ENCODE measurements at regions not wholly inside any gene's neighbourhood (a gene's known extent, or its start where the extent isn't known, plus 50 kb on each side); places are given as distances from the start of the nearest gene placed in this dataset.

GRCh38 chr2:217723981-217724380 is 278.8 kb downstream of the TNS1 start:
- no peak for TF ChIP-seq ZFX (IDR thresholded peaks at IDR 0.05; ENCODE audit: borderline replicate concordance)
- TF ChIP-seq, protein P1, sequence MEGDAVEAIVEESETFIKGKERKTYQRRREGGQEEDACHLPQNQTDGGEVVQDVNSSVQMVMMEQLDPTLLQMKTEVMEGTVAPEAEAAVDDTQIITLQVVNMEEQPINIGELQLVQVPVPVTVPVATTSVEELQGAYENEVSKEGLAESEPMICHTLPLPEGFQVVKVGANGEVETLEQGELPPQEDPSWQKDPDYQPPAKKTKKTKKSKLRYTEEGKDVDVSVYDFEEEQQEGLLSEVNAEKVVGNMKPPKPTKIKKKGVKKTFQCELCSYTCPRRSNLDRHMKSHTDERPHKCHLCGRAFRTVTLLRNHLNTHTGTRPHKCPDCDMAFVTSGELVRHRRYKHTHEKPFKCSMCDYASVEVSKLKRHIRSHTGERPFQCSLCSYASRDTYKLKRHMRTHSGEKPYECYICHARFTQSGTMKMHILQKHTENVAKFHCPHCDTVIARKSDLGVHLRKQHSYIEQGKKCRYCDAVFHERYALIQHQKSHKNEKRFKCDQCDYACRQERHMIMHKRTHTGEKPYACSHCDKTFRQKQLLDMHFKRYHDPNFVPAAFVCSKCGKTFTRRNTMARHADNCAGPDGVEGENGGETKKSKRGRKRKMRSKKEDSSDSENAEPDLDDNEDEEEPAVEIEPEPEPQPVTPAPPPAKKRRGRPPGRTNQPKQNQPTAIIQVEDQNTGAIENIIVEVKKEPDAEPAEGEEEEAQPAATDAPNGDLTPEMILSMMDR (IDR thresholded peaks at IDR 0.05) = no peak
- H3K27ac ChIP-seq = no peak overlapping the region

- TF ChIP-seq, protein P1 (IDR thresholded peaks at IDR 0.05) = no peak
- TF ChIP-seq ZFX (IDR thresholded peaks at IDR 0.05; ENCODE audit: borderline replicate concordance) = no peak
- H3K27ac ChIP-seq = no peak overlapping the region
These were observed 279.8 kb downstream of the TNS1 start for GRCh38 chr2:217722883-217723472.

GRCh38 chr2:217717646-217718045 is 285.1 kb downstream of the TNS1 start:
- H3K27ac ChIP-seq = no peak overlapping the region
- TF ChIP-seq ZFX (IDR thresholded peaks at IDR 0.05; ENCODE audit: borderline replicate concordance) = no peak
- TF ChIP-seq, protein P1 (IDR thresholded peaks at IDR 0.05) = no peak

DNA sequence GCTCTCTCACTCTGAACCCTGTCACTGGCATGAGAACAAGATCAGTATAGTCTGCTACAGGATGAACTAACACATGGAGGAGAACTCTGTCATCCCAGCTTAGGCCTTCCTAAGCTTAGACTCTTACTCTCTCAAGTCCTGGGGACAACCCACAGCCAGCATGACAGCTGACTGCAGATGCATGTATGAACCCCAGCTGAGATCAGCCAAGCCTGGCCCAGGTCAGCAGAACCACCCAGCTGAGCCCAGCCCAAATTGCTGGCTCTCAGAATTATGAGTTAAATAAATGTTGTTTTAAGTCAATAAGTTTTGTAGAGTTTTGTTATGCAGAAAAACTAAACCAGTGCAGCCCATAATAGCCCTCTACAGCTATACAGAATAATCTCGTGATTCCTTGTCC is 287.3 kb downstream of the TNS1 start:
- TF ChIP-seq, protein P1 (IDR thresholded peaks at IDR 0.05) = no peak
- TF ChIP-seq ZFX (IDR thresholded peaks at IDR 0.05; ENCODE audit: borderline replicate concordance) = no peak
- H3K27ac ChIP-seq = no peak overlapping the region

- TF ChIP-seq ZFX (IDR thresholded peaks at IDR 0.05; ENCODE audit: borderline replicate concordance) = no peak
- TF ChIP-seq, protein P1 (IDR thresholded peaks at IDR 0.05) = no peak
- H3K27ac ChIP-seq = no peak overlapping the region
These were observed 288.5 kb downstream of the TNS1 start for GRCh38 chr2:217714287-217714751.

DNA sequence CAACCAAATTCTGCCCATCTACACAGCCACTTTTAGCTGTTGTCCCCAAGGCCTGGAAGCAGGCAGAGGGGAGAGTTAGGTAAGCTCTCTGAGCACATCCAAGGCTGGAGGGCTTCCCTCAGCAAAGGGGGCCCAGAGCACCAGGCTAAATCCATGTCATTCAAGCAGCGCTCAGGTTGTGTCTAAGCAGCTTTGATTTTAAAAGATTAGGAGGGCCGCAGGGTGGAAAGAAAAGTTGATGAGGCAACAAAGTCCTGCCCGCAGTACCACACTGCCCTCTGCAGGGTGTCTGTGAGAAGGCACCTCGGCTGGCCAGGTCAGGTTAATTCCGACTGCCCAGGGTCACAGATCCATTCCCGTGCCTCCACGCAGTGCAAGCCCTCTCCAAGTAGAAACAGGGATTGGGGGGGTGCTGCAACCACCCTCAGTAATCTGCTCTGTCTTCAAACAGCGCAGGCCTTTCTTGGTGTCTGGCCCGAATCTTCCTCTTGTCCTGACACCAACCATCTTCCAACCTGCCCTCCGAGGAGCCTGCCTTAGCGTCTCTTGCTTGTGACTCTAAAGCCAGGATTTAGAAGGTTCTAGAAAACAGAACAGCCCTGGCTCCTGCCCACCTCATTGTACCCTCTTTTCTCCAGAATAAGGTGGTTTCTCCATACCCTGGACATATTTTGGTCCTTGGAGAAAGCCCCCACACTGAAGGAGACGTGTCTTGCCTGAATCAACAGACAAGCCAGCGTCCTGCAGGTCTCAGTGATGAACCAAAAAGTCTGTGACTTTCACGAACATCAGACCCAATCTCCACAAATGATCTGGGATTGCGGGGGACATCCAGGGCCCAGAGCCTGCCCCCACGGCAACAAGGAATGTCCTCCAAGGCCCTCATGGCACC is 289.2 kb downstream of the TNS1 start:
- H3K27ac ChIP-seq = no peak overlapping the region

More for the DNA sequence above, 289.2 kb downstream of the TNS1 start:
- no peak for TF ChIP-seq ZFX (IDR thresholded peaks at IDR 0.05; ENCODE audit: borderline replicate concordance)
- TF ChIP-seq, protein P1 (IDR thresholded peaks at IDR 0.05) = peak; percentile 95
